ENCODE measurements at regions not wholly inside any gene's neighbourhood (a gene's known extent, or its start where the extent isn't known, plus 50 kb on each side); places are given as distances from the start of the nearest gene placed in this dataset.

- TF ChIP-seq CTCF (IDR thresholded peaks at IDR 0.05), result no peak
- no peak for TF ChIP-seq POLR2AphosphoS5 (IDR thresholded peaks at IDR 0.05)
Observed at GRCh38 chr11:123301013-123301591, 106.1 kb upstream of the CLMP start.

Measured in esophagus muscularis mucosa (tissue), 3 donors.